ENCODE measurements at regions not wholly inside any gene's neighbourhood (a gene's known extent, or its start where the extent isn't known, plus 50 kb on each side); places are given as distances from the start of the nearest gene placed in this dataset.
"Not testable (repeated sequence)": the region's sequence is repeated elsewhere in the genome, so short reads cannot be mapped to it uniquely, and the experiment has no call there.

DNA sequence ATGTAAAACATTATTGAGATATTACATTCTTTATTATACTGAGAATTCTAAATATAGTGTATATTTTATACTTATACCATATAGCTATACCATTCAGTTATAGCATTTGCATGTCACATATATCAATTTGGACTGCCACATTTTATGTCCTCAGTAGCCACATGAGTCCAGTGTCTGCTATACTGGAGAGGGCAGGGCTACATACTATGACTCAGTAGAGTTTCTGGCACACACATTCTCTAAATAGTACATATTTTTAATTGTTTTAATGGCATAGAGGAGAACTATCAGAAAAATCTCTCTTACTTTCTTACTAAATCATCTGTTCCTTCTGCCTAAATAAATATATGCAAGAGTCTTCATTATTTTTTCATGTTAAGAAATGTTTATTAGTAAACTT is 55.4 kb upstream of the COL5A2 start:
- ChIA-PET CTCF (no interaction called here), POLR2A (ENCODE audit: unreplicated experiment) (no interaction called here)
- no peaks in the 10 kb centered on the region for H3K4me1 ChIP-seq (replicated peaks; ENCODE audit: insufficient read depth)
- no peaks in the 10 kb centered on the region for H3K27me3 ChIP-seq (ENCODE audit: insufficient read depth, low read depth)
- no peak overlapping the region for H2AFZ ChIP-seq
- no peak overlapping the region for H3K27ac ChIP-seq
- no peaks in the 10 kb centered on the region for H3K36me3 ChIP-seq (ENCODE audit: low read depth)
- H4K20me1 ChIP-seq (ENCODE audit: insufficient read depth), result no peaks in the 10 kb centered on the region
- DNase-seq, result no peak
- no peak for TF ChIP-seq EZH2 (IDR thresholded peaks at IDR 0.05; ENCODE audit: low read depth)
- TF ChIP-seq, protein P1, sequence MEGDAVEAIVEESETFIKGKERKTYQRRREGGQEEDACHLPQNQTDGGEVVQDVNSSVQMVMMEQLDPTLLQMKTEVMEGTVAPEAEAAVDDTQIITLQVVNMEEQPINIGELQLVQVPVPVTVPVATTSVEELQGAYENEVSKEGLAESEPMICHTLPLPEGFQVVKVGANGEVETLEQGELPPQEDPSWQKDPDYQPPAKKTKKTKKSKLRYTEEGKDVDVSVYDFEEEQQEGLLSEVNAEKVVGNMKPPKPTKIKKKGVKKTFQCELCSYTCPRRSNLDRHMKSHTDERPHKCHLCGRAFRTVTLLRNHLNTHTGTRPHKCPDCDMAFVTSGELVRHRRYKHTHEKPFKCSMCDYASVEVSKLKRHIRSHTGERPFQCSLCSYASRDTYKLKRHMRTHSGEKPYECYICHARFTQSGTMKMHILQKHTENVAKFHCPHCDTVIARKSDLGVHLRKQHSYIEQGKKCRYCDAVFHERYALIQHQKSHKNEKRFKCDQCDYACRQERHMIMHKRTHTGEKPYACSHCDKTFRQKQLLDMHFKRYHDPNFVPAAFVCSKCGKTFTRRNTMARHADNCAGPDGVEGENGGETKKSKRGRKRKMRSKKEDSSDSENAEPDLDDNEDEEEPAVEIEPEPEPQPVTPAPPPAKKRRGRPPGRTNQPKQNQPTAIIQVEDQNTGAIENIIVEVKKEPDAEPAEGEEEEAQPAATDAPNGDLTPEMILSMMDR (conservative IDR thresholded peaks at IDR 0.05), result no peak
- no peaks in the 10 kb centered on the region for H3K9me2 ChIP-seq (ENCODE audit: insufficient read depth)
- no peaks in the 10 kb centered on the region for H3K79me2 ChIP-seq (ENCODE audit: low read depth)
- H3K4me2 ChIP-seq, result no peak overlapping the region
- intact Hi-C loops (cut with micrococcal nuclease; ENCODE audit: unreplicated experiment), result no loop called here
- no peaks in the 10 kb centered on the region for H3F3A ChIP-seq (ENCODE audit: insufficient read depth, low read depth)
- no peak overlapping the region for H3K4me3 ChIP-seq
- BruUV-seq (replicated peaks), result no TSS peak
- no peaks in the 10 kb centered on the region for H3K9me3 ChIP-seq (ENCODE audit: insufficient read depth, low read depth)

- H2AFZ ChIP-seq, result no peak overlapping the region
- POLR2A ChIA-PET (ENCODE audit: unreplicated experiment), result no interaction called here
- intact Hi-C loops (cut with micrococcal nuclease; ENCODE audit: unreplicated experiment), result no loop called here
- no peaks in the 10 kb centered on the region for H3K79me2 ChIP-seq (ENCODE audit: low read depth)
- no peaks in the 10 kb centered on the region for H4K20me1 ChIP-seq (ENCODE audit: insufficient read depth)
- H3K4me2 ChIP-seq, result no peak overlapping the region
- no peaks in the 10 kb centered on the region for H3K9me2 ChIP-seq (ENCODE audit: insufficient read depth)
- no peak for DNase-seq
- no peaks in the 10 kb centered on the region for H3K27me3 ChIP-seq (ENCODE audit: insufficient read depth, low read depth)
- TF ChIP-seq EZH2 (IDR thresholded peaks at IDR 0.05; ENCODE audit: low read depth), result no peak
- TF ChIP-seq, protein P1 (conservative IDR thresholded peaks at IDR 0.05), result no peak
- H3K27ac ChIP-seq, result no peak overlapping the region
- CTCF ChIA-PET, result no interaction called here
- H3K9me3 ChIP-seq (ENCODE audit: insufficient read depth, low read depth), result no peaks in the 10 kb centered on the region
- no peaks in the 10 kb centered on the region for H3K4me1 ChIP-seq (replicated peaks; ENCODE audit: insufficient read depth)
- no peak overlapping the region for H3K4me3 ChIP-seq
- H3K36me3 ChIP-seq (ENCODE audit: low read depth), result no peaks in the 10 kb centered on the region
- no peaks in the 10 kb centered on the region for H3F3A ChIP-seq (ENCODE audit: insufficient read depth, low read depth)
- BruUV-seq (replicated peaks), result no TSS peak
These were observed 56.5 kb upstream of the COL5A2 start for GRCh38 chr2:189236066-189236465.

DNA sequence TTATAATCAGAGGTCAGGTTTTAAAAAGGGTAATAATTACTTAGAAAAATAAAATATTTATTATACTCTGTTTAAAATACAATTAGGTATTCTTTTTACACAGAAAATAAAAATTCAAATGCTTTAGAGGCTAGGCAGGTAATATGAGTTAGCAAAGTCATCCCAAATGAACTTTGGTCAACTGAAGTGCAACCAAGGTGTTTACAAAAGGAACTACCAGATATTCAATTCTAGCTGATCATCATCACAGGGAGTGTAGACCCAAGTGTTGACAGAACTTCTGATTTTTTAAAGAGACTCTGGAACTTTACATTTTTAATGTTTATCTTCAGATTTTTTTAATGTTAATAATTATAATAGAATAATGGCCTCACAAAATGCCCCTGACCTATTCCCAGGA is 59.3 kb upstream of the COL5A2 start:
- Histone ChIP-seq H3K36me3 (ENCODE audit: low read depth) (no peaks in the 10 kb centered on the region), H3F3A (ENCODE audit: insufficient read depth, low read depth) (no peaks in the 10 kb centered on the region), H3K9me3 (ENCODE audit: insufficient read depth, low read depth) (no peaks in the 10 kb centered on the region), H3K4me3 (no peak overlapping the region), H3K27me3 (ENCODE audit: insufficient read depth, low read depth) (no peaks in the 10 kb centered on the region), H2AFZ (no peak overlapping the region), H3K4me2 (no peak overlapping the region), H3K9me2 (ENCODE audit: insufficient read depth) (no peaks in the 10 kb centered on the region), H3K27ac (no peak overlapping the region), H3K79me2 (ENCODE audit: low read depth) (no peaks in the 10 kb centered on the region), H4K20me1 (ENCODE audit: insufficient read depth) (no peaks in the 10 kb centered on the region), H3K4me1 (replicated peaks; ENCODE audit: insufficient read depth) (no peaks in the 10 kb centered on the region)
- CTCF ChIA-PET, result no interaction called here
- POLR2A ChIA-PET (ENCODE audit: unreplicated experiment), result no interaction called here
- TF ChIP-seq, protein P1 (conservative IDR thresholded peaks at IDR 0.05), result no peak
- TF ChIP-seq EZH2 (IDR thresholded peaks at IDR 0.05; ENCODE audit: low read depth), result no peak
- DNase-seq, result no peak
- intact Hi-C loops (cut with micrococcal nuclease; ENCODE audit: unreplicated experiment), result no loop called here
- BruUV-seq (replicated peaks), result no TSS peak

DNA sequence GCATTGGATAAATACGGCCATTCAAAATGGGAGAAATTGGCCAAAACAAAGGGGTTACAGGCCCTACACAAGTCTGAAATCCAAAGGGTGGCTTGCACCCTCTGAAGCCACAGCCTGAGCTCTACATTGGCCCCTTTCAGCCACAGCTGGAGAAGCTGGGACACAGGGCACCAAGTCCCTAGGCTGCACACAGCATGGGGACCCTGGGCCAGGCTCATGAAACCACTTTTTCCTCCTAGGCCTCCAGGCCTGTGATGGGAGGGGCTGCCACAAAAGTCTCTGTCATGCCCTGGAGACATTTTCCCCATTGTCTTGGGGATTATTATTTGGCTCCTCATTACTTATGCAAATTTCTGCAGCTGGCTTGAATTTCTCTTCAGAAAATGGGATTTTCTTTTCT is 64.3 kb upstream of the COL5A2 start:
- H3K4me3 ChIP-seq; H3K9me3 ChIP-seq (ENCODE audit: insufficient read depth, low read depth); H3K4me1 ChIP-seq (replicated peaks; ENCODE audit: insufficient read depth); H3K4me2 ChIP-seq; H3K27ac ChIP-seq; BruUV-seq (replicated peaks); H2AFZ ChIP-seq; H3K79me2 ChIP-seq (ENCODE audit: low read depth); POLR2A ChIA-PET (ENCODE audit: unreplicated experiment); DNase-seq; H3F3A ChIP-seq (ENCODE audit: insufficient read depth, low read depth); H3K9me2 ChIP-seq (ENCODE audit: insufficient read depth); H3K36me3 ChIP-seq (ENCODE audit: low read depth); intact Hi-C loops (cut with micrococcal nuclease; ENCODE audit: unreplicated experiment); H3K27me3 ChIP-seq (ENCODE audit: insufficient read depth, low read depth); CTCF ChIA-PET; H4K20me1 ChIP-seq (ENCODE audit: insufficient read depth): not testable (repeated sequence)

All from PC-9 (cell line).